ENCODE measurements at regions not wholly inside any gene's neighbourhood (a gene's known extent, or its start where the extent isn't known, plus 50 kb on each side); places are given as distances from the start of the nearest gene placed in this dataset.

- TF ChIP-seq POLR2A (IDR thresholded peaks at IDR 0.05) (no peak), CTCF (IDR thresholded peaks at IDR 0.05) (no peak)
Observed at GRCh38 chr4:61044837-61045236, 155.3 kb upstream of the ADGRL3 start.

Measured in right lobe of liver (tissue), 4 donors.